8988T (cell line): ENCODE measurements at regions not wholly inside any gene's neighbourhood (a gene's known extent, or its start where the extent isn't known, plus 50 kb on each side); places are given as distances from the start of the nearest gene placed in this dataset.

Experiments used
- DNase-seq: peaks from one replicate; pipeline ENCODE4 v3.0.0; 2011

DNA sequence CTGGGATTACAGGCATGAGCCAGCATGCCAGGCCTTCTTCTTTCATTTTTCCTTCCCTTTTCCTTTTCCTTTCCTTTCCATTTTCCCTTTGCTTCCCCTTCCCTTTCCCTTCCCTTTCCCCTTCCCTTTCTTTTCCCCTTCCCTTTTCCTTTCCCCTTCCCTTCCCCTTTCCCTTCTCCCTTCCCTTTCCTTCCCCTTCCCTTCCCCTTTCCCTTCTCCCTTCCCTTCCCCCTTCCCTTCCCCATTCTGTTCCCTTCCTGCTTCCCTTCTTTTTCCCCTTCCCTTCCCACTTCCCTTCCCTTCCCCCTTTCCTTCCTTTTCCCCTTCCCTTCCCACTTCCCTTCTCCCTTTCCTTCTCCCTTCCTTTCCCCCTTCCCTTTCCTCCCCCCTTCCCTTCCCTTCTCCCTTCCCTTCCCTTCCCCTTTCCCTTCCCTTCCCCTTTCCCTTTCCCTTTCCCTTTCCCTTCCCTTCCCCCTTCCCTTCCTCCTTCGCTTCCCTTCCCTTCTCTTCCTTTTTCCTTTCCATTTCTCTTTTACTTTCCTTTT, 712.2 kb upstream of the POM121L12 start:
- DNase-seq, result no peak

GRCh38 chr7:52320610-52321009, 714.8 kb upstream of the POM121L12 start:
- no peak for DNase-seq

DNA sequence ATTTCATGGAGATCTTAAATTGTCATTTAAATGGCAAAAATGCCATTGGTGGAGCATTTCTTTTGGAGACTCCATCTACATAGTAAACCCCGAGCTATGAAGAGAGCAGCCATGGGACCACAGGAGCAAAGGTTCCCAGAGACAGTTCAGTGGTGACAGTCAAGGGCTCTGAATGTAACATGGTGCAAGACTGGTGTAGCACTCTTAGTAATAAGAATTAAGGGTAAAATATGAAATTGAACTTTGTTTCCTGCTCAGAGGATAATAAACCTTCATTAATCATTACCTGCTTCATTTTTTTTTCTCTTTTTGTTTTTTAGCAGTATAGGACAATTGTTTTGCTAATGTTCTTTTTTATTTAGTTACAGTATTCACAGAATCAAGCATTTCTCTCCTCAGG, 717.5 kb upstream of the POM121L12 start:
- DNase-seq, result no peak

- DNase-seq, result no peak
Observed at GRCh38 chr7:52311886-52312285, 723.5 kb upstream of the POM121L12 start.

DNA sequence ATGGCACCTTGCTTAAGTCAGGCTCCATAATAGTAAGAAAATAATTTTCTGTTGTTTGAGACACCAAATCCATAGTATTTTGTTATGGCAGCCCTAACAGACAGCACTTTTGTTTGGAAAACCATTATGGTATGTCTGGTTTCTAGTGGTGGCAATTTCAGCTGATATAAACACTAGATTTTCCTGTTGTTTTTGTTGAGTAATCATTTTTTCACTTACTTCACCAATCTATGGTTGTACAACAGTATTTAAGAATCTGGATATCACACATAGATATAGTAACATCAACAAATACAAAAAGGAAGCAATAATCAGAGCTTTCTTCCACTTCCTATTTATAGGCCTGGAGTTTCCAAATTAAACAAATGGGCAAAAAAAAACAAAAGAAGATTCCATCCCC, 725.8 kb upstream of the POM121L12 start:
- DNase-seq, result no peak

DNA sequence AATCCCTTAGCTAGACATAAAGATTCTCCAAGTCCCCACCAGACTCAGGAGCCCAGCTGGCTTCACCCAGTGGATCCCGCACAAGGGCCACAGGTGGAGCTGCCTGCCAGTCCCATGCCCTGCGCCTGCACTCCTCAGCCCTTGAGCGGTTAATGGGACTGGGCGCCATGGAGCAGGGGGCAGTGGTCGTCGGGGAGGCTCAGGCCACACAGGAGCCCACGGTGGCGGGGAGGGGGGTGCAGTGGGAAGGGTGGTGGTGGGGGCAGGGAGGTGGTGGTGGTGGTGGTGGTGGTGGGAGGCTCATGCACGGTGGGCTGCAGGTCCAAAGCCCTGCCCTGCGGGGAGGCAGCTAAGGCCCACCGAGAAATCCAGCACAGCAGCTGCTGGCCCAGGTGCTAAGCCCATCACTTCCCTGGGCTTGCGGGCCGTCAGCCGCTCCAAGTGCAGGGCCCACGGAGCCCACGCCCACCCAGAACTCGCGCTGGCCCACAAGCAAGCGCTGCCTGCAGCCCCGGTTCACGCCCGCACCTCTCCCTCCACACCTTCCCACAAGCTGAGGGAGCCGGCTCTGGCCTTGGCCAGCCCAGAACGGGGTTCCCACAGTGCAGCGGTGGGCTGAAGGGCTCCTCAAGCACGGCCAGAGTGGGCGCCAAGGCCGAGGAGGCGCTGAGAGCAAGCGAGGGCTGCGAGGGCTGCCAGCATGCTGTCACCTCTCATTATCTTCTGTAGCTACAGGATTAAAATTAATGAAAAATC, 732.5 kb upstream of the POM121L12 start:
- no peak for DNase-seq

GRCh38 chr7:52297128-52297527, 738.3 kb upstream of the POM121L12 start:
- no peak for DNase-seq

GRCh38 chr7:52294942-52295341, 740.5 kb upstream of the POM121L12 start:
- DNase-seq, result no peak

DNA sequence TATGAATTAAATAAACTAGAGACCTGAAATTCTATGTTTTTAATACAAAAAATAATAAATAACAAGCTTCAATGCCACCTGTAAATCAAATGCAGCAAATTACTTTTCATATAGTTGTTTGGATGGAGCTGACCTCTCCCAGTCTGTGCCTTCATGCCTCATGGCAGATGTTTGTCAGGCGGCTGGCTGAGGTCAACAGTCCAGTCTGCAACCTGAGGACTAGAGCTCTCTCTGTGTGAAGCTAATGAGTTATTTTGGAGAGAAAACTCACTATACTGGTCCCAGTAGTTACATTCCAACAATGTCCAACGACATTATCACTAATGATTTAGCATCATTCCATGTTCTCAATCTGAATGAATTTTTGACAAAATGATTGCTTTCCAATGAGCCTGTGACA, 746.2 kb upstream of the POM121L12 start:
- DNase-seq, result no peak

DNA sequence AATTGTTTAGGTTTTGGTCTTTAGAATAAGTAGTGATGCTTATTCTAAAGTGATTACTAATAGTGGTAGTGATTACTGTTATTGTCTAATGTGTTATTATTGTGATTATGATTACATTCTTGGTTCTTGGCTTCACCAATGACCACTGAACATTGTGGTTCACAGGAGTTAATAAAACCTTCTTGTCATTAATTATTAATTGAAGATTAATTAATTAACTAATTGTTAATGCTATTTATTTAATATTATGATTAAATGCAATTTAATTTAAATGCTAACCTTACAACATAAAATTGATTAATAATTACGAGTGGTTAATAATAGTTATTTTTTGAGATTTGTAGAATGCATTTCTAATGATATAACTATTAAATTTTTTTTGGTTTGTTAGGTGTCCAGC, 747.7 kb upstream of the POM121L12 start:
- no peak for DNase-seq

- DNase-seq, result no peak
Observed at GRCh38 chr7:52285689-52286088, 749.7 kb upstream of the POM121L12 start.

DNA sequence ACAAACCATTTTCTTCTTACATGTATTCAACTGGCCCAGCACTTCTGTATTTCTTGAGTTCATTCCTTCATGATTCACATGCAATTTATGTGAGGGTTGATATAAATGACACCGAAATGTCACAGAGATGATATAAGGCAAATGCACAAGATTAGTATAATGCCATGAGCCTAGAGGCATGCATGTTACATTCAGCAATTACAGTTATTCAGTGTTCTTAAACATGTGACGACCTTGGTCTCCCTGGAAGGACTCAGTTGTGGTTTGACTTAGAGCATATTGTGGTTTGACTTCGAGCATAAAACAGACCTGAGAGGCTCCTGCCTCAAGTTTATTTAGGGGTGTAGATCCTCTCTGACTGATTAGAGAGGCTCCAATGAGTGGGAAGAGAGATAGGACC, 752.1 kb upstream of the POM121L12 start:
- no peak for DNase-seq

DNA sequence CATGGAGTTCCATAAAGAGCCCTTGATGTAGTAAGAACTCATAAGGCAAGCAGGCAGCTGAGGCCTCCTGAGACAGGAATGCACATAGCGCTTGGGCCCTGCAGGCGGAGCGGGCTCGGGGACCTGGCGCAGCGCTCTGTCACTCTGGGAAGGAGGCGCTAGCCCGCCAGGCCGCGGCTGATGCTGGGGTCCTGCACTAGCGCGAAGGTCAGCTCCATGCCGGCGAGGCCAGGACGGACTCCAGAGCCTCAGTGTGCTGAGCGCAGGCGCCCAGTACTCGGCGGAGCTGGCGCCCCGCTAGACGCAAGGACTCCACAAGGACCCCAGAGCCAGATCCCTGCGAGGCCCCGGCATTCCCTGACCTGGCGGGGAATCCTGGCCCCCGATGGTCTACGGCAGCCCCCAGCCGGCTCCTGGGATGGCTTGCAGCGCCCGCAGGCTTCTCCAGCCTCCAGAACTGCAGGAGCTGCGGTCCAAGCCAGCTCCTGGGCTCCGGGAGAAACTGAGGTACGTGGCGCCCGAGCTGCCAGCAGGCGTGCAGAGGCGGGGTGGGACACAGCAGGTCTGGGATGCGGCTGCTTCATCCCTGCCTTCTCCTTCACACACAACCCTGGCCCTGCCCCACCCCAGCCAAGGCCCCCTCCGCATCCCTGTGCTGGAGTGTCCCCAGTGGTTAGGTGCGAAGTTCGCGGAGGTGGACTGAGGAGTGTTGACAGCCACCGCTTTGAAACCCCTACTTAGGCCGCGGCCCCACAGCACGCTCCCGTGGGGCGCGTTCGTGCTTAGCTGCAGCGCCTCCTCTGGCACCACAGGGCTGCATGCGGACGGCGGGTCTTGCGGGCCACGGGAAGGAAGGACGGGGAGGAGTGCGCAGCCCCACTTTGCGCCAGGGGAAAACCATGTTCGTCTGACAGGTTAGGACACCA, 761.5 kb upstream of the POM121L12 start:
- no peak for DNase-seq

DNA sequence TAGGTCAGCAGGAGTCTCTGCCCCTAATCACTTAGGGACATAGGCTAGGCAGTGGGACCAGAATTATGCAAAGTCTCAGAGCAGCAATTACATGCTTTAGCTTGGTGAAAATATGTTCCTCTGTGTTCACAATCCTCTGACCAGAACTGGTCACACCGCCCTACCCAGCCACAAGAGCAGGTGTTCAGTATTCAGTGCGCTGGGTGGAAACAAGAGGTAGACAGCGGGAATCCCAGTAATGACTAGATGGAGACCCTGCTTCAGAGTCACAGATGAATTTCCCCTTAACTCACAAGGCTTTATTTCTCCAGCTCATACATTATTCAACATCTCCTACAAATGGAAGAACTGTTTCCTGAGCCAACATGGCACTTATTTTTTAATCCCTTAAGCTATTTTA, 763.7 kb upstream of the POM121L12 start:
- no peak for DNase-seq

DNA sequence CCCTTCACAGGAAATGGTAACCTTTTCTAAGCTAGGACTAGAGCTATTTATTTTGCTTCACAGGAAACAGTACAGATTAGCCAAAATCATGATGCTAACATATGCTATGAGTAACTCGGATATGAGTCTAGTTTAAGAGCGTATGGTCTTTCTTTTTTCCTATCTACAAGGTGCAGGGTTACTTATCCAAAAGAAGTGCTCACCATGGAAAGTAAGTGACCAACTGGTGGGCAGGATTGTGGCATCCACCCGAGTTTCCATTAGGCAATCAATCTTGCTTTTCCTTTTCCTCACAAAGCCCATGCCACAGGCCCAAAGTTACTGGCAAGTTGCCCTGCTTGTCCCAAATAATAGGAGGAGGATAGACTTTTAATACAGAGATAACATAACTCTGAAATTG, 765.1 kb upstream of the POM121L12 start:
- DNase-seq, result no peak

DNA sequence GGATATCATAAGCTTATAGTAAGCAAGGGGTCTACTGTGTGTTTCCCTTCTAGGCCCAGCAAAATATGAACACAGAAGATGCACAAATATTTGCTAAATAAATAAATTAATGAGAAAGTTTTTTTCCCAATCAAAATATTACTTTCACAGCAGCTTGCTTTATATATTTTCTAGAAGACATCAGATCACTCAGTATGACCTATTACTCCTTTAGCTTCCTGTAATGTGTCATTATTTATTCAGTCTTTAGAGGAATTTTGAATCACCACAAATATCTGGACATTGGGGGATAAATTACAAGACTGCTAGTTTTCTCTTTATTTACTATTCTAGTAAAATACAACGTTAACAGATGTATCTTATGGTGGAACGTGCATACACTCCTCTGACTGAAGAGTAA, 765.8 kb upstream of the POM121L12 start:
- no peak for DNase-seq

DNA sequence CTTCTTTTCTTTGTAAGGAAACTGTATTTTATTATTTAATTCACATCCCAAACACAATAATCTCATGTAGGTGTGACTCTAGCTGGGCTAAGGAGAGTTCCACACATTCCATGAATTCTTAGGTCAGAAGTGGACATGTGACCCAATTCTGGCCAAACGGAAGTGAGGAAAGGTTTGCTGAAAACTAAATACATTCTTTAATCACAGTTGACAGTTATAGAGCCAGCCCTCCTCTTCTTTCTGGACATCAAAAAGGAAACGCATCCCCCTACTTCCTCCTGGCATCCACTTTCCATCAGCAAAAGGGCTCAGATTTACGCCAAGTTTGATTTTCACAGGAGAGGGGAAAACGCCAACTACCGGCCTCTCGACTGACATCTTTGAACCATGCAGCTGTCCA, 774.4 kb upstream of the POM121L12 start:
- no peak for DNase-seq

DNA sequence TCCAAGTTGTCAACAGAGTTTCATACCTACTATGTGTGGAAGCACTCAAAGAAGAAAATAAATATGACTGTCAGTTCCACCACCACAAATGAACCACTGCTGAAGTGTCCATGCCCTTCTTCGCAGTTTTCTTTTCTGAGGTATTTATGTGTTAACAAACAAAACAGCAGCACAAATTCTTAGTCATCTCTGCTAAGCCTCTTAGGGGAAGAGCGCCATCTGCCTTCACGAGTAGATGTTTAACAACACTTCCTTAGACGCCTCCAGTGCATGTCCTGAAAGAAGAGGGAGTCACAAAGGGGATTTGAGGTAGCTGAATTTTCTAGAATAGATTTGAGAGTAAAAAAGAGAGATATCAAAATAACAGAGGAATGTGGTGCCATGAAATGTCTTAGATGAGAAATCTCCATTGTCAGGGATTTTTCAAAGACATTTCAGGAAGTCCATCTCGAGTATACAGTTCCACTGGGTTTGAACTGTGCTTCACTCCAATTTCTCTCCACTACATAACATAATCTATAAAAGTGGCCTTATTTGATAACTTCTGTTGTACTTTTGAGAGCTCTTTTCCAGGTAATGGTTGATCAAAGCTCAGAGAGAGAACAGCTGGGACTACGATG, 775.3 kb upstream of the POM121L12 start:
- DNase-seq, result no peak

GRCh38 chr7:52257890-52258289, 777.5 kb upstream of the POM121L12 start:
- no peak for DNase-seq

GRCh38 chr7:52254396-52255010, 780.9 kb upstream of the POM121L12 start:
- DNase-seq, result no peak

DNA sequence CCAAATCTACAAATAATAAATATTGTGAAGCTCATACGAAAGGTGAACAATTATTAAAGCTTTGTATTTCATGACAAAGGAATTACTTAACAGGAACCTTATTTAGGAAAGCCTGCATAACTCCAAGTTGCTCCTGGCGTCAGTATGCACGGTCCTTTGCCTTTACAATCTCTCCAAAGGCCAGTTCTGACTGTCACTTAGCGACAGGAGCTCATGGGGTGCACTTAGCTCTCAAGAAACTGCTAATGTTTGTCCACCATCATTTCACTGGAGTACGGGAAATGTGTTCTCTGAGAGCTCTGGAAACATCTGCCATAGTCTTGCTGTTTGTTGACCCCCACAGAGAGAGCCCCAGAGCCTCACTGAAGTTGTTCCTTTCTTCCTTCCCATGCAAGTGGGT, 781.5 kb upstream of the POM121L12 start:
- no peak for DNase-seq

DNA sequence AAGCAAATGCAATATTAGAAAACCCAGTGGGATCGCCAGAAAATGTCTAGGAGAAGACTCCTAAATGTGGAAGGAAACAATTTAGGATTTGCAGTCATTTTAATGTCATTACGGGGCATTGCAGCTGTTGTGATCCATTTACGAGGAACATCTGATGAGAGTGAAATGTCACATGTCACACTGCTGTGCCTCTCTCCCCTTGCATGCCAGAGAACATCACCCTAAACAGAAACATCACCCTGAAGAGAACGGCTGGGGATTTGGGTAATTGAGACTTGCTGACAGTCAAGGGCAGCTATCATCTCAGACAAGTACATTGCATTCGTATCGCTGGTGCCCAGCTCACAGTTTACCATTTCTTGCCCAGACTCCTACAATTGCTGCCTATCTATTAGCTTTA, 785.7 kb upstream of the POM121L12 start:
- no peak for DNase-seq

- DNase-seq, result no peak
Observed at GRCh38 chr7:52247518-52247917, 787.9 kb upstream of the POM121L12 start.
